Right atrium auricular region (tissue), 2 donors: ENCODE measurements at regions not wholly inside any gene's neighbourhood (a gene's known extent, or its start where the extent isn't known, plus 50 kb on each side); places are given as distances from the start of the nearest gene placed in this dataset.

Source experiments
- DNase-seq: peaks from one replicate; pipeline ENCODE4 v3.0.0-alpha.2; 2019; ENCODE audit warnings: low spot score
- H3K27ac ChIP-seq, 2 donors: fragments of 200-600 bp; sonication (generic); 1 replicate in 1 of 2; 2 replicates in 1 of 2; pipeline ENCODE4 v1.5.1; 2016 to 2019
- H3K27me3 ChIP-seq, 2 donors: fragments of 200-600 bp; sonication (generic); one replicate each; pipeline versions ENCODE4 v1.5.1 to v1.6.0; 2017 to 2019
- H3K36me3 ChIP-seq: fragments of 200-600 bp; sonication (generic); one replicate; pipeline ENCODE4 v1.5.1; 2016
- H3K4me1 ChIP-seq, 2 donors: fragments of 200-600 bp; sonication (generic); one replicate each; pipeline versions ENCODE4 v1.5.1 to v1.6.0; 2017 to 2019
- H3K4me3 ChIP-seq, 2 donors: fragments of 200-600 bp; sonication (generic); 1 replicate in 1 of 2; 2 replicates in 1 of 2; pipeline ENCODE4 v1.5.1; 2017 to 2019; ENCODE audit warnings: mild to moderate bottlenecking in 1 of 2, moderate library complexity in 1 of 2
- H3K9me3 ChIP-seq, 2 donors: fragments of 200-600 bp; sonication (generic); one replicate each; pipeline ENCODE4 v1.5.1; 2019
- CTCF ChIP-seq, 2 donors: fragments of 200-600 bp; sonication (generic); IDR thresholded peaks; one replicate each; pipeline ENCODE4 v1.5.1; 2019; ENCODE audit warnings: antibody characterized with exemption in 2 of 2

DNA sequence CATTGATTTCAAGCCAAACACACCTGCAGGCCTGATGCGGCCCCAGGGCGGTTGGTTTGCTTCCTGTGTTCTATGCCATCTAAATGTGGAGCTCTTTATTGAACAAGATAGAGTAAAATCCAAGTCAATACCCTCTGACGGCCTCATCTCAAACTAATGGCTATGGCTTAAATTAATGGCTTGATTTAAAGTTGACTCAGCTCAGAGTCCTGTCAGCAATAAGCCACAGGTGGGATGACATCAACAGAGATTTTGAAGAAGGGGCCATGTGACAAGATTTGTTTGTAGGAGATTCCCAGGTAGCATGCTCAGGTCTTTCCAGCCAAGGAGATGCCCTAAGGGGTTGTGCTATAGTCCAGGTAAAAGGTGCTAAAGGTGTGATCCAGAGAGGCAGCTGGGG lies 66.7 kb upstream of the ZNF32 start:
- Histone ChIP-seq H3K4me1 (no peaks in the 10 kb centered on the region), H3K36me3 (no peaks in the 10 kb centered on the region), H3K4me3 (no peak overlapping the region), H3K27me3 (no peaks in the 10 kb centered on the region), H3K9me3 (no peaks in the 10 kb centered on the region), H3K27ac (no peak overlapping the region)
- no peak for TF ChIP-seq CTCF (IDR thresholded peaks at IDR 0.05)
- no peak for DNase-seq

DNA sequence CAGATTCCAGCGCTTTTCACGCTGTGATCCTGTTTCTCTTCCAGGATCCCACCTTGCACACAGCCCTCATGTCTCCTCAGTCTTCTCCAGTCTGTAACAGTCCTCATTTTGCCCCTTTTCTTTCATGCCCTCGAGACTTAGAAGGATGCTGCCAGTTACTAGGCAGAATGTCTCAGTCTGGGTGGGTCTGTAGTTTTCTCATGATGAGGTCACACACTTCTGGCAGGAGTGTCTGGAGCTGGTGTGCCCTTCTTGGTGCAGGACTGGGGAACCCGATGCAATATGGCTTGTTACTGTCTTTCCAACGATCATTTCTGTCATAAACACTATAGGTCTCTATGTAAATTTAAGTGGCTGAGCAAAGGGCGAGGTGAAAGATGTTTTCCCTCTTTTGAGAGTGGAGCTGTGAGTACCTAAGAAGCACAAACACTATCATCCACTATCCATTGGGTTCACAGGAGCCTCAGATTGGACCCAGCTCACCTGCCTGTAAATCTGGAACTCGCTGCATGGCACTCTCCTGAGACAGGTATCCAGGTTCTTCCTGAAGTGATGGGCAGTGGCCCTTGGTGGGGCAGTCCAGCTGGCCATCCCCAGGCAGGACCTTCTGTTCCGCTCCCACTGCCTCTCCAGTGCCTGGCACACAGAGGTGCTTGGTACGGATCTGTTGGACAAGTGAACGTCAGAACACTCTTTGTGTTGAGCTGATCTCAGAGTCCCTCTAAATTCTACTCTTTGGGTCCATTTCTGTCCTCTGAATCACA lies 64.3 kb upstream of the ZNF32 start:
- H3K36me3 ChIP-seq, result no peaks in the 10 kb centered on the region
- H3K4me3 ChIP-seq, result no peak overlapping the region
- no peaks in the 10 kb centered on the region for H3K27me3 ChIP-seq
- no peaks in the 10 kb centered on the region for H3K9me3 ChIP-seq
- no peak overlapping the region for H3K27ac ChIP-seq
- no peaks in the 10 kb centered on the region for H3K4me1 ChIP-seq
- no peak for TF ChIP-seq CTCF (IDR thresholded peaks at IDR 0.05)
- peak; percentile 28 for DNase-seq

- TF ChIP-seq CTCF (IDR thresholded peaks at IDR 0.05), result no peak
Measured at GRCh38 chr10:43710772-43711471, 62.2 kb upstream of the ZNF32 start.

GRCh38 chr10:43708262-43708661 lies 59.6 kb upstream of the ZNF32 start:
- no peak overlapping the region for H3K4me3 ChIP-seq
- DNase-seq, result peak; percentile 28
- H3K9me3 ChIP-seq, result no peaks in the 10 kb centered on the region
- H3K4me1 ChIP-seq, result peaks cover 0 to 5% of the 10 kb centered on the region in 2 donors
- no peak for TF ChIP-seq CTCF (IDR thresholded peaks at IDR 0.05)
- H3K36me3 ChIP-seq, result no peaks in the 10 kb centered on the region
- H3K27ac ChIP-seq, result peak overlapping the region; percentile 72 to 75
- H3K27me3 ChIP-seq, result no peaks in the 10 kb centered on the region

More at GRCh38 chr10:43710772-43711471, 62.2 kb upstream of the ZNF32 start:
- H3K4me3 ChIP-seq, result no peak overlapping the region
- peak; percentile 26 for DNase-seq
- peaks cover 0 to 5% of the 10 kb centered on the region in 2 donors for H3K4me1 ChIP-seq
- H3K27me3 ChIP-seq, result no peaks in the 10 kb centered on the region
- no peaks in the 10 kb centered on the region for H3K36me3 ChIP-seq
- H3K9me3 ChIP-seq, result no peaks in the 10 kb centered on the region
- no peak overlapping the region for H3K27ac ChIP-seq

GRCh38 chr10:43707770-43708169 lies 59.1 kb upstream of the ZNF32 start:
- no peak for TF ChIP-seq CTCF (IDR thresholded peaks at IDR 0.05)
- Histone ChIP-seq H3K27ac (peak overlapping the region; percentile 7 to 60), H3K9me3 (no peaks in the 10 kb centered on the region), H3K27me3 (no peaks in the 10 kb centered on the region), H3K4me3 (no peak overlapping the region), H3K36me3 (no peaks in the 10 kb centered on the region), H3K4me1 (peaks cover 0 to 5% of the 10 kb centered on the region in 2 donors)
- peak; percentile 58 for DNase-seq
